Neural progenitor cell (in vitro differentiated cells): ENCODE measurements at regions not wholly inside any gene's neighbourhood (a gene's known extent, or its start where the extent isn't known, plus 50 kb on each side); places are given as distances from the start of the nearest gene placed in this dataset.

Source experiments
- CTCF ChIP-seq: fragments of 200-600 bp; sonication (generic); IDR thresholded peaks from 2 replicates; pipeline ENCODE4 v1.5.1; 2017; ENCODE audit warnings: antibody characterized with exemption, mild to moderate bottlenecking
- EZH2 ChIP-seq: fragments of 200-600 bp; sonication (generic); IDR thresholded peaks from 2 replicates; pipeline ENCODE4 v1.6.1; 2017; ENCODE audit warnings: antibody characterized with exemption, mild to moderate bottlenecking, moderate library complexity
- EZH2phosphoT487 ChIP-seq: fragments of 200-600 bp; sonication (generic); IDR thresholded peaks from 2 replicates; pipeline ENCODE4 v1.6.1; 2017; ENCODE audit warnings: antibody characterized with exemption

GRCh38 chr17:79485419-79485985 lies 125.3 kb downstream of the RBFOX3 start:
- TF ChIP-seq CTCF: no peak
- TF ChIP-seq EZH2: no peak
- no peak for TF ChIP-seq EZH2phosphoT487
